ENCODE measurements at regions not wholly inside any gene's neighbourhood (a gene's known extent, or its start where the extent isn't known, plus 50 kb on each side); places are given as distances from the start of the nearest gene placed in this dataset.
"Not testable (repeated sequence)": the region's sequence is repeated elsewhere in the genome, so short reads cannot be mapped to it uniquely, and the experiment has no call there.

DNA sequence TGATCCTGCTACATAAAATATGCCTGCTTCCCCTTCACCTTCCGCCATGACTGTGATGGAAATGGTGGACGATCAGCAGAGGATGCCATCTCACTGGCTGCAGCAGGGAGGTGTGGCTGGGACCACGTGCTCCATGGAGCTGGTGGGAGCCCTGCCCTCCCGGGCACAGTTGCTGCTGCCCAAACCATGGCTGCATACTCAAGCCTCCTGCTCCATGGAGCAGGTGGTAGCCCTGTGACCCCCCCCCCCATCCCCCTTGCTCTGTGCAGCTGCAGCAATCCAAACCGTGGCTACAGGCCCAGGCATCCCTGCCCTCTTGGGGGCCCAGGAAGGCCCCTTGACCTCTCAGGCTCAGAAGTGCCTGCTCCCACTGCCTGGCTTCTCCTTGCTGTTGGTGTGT is 597.5 kb upstream of the LMO3 start:
- TF ChIP-seq POLR2A (IDR thresholded peaks at IDR 0.05; ENCODE audit: low read depth, low read length) = no peak
- FAIRE-seq (no peak), DNase-seq (ENCODE audit: insufficient read length, low spot score) (no peak)

GRCh38 chr12:17197971-17198370 is 592.0 kb upstream of the LMO3 start:
- FAIRE-seq = no peak
- no peak for DNase-seq (ENCODE audit: insufficient read length, low spot score)
- no peak for TF ChIP-seq POLR2A (IDR thresholded peaks at IDR 0.05; ENCODE audit: low read depth, low read length)

DNA sequence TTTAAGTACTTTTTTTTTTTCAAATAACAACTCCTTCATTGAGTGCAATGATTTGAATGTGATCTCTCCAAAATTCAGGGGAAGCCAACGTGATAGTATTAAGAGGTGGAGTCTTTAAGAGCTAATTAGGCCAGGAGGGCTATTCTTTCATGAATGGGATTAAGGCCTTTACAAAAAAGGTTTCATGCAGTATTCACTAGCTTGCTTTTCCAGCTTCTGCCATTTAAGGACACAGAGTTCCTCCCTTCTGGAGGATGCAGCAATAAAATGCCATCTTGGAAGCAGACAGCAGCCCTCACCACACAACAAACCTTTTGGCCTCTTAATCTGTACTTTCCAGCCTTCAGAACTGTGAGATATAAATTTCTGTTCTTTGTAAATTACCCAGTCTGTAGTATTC is 586.8 kb upstream of the LMO3 start:
- TF ChIP-seq POLR2A (IDR thresholded peaks at IDR 0.05; ENCODE audit: low read depth, low read length) = no peak
- no peak for FAIRE-seq
- no peak for DNase-seq (ENCODE audit: insufficient read length, low spot score)

GRCh38 chr12:17169726-17170471 is 563.9 kb upstream of the LMO3 start:
- DNase-seq (ENCODE audit: insufficient read length, low spot score) = no peak
- no peak for TF ChIP-seq POLR2A (IDR thresholded peaks at IDR 0.05; ENCODE audit: low read depth, low read length)
- FAIRE-seq = no peak

- DNase-seq (ENCODE audit: insufficient read length, low spot score) (no peak), FAIRE-seq (no peak)
- no peak for TF ChIP-seq POLR2A (IDR thresholded peaks at IDR 0.05; ENCODE audit: low read depth, low read length)
Measured at GRCh38 chr12:17159506-17160300, 553.7 kb upstream of the LMO3 start.

DNA sequence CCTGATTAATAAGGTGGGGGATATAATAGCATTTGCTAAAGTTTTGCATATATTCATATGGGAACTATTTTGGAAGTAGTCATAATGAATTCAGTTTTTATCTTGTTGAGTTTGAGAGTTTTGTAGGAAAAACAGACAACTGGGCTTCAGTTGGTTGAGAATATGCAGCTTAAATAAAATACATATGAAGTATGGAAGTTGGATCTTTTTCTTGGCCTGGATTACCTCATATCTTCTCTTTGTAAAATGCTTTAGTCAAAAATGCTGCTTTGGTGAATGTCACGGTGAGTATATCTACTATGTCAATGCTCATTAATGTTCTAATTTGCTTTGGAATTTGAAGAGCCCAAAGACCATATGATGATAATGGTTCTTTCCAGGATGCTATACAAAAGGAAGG is 552.2 kb upstream of the LMO3 start:
- DNase-seq (ENCODE audit: insufficient read length, low spot score) = no peak
- no peak for TF ChIP-seq POLR2A (IDR thresholded peaks at IDR 0.05; ENCODE audit: low read depth, low read length)
- no peak for FAIRE-seq

DNA sequence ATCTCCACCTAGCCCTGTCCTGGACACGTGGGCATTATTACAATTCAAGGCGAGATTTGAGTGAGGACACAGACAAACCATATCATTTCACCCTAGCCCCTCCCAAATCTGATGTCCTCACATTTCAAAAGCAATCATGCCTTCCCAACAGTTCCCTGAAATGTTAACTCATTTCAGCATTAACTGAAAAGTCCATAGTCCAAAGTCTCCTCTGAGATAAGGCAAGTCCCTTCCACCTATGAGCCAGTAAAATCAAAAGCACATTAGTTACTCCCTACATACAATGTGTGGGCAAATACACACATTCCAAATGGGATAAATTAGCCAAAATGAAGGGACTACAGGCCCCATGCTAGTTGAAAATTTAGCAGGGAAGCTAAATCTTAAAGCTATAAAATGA is 546.0 kb upstream of the LMO3 start:
- DNase-seq (ENCODE audit: insufficient read length, low spot score) (no peak), FAIRE-seq (no peak)
- TF ChIP-seq POLR2A (IDR thresholded peaks at IDR 0.05; ENCODE audit: low read depth, low read length) = no peak

GRCh38 chr12:17148706-17149105 is 542.7 kb upstream of the LMO3 start:
- no peak for FAIRE-seq
- DNase-seq (ENCODE audit: insufficient read length, low spot score) = no peak
- no peak for TF ChIP-seq POLR2A (IDR thresholded peaks at IDR 0.05; ENCODE audit: low read depth, low read length)

DNA sequence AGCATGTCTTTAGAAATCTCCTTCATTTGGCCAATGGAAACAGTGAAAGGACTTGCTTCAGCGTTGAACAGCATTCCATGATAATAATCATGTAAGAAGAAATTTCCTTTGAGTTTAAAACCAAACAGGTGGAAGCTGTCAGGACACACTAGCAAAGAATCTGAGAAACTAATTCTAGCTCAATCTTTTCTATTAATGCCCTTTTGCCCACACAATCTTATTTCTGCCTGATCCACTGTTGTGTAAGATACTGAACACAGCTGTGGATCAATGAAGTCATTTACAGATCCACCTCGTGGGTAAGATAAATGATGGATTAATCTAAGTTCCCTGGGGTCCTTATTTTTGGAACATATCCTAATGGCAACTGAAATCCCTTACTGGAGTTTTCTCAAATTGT is 536.9 kb upstream of the LMO3 start:
- no peak for FAIRE-seq
- no peak for TF ChIP-seq POLR2A (IDR thresholded peaks at IDR 0.05; ENCODE audit: low read depth, low read length)
- no peak for DNase-seq (ENCODE audit: insufficient read length, low spot score)

GRCh38 chr12:17139931-17140330 is 534.0 kb upstream of the LMO3 start:
- FAIRE-seq = no peak

GRCh38 chr12:17137396-17137795 is 531.4 kb upstream of the LMO3 start:
- DNase-seq (ENCODE audit: insufficient read length, low spot score) (no peak), FAIRE-seq (no peak)
- no peak for TF ChIP-seq POLR2A (IDR thresholded peaks at IDR 0.05; ENCODE audit: low read depth, low read length)

More at GRCh38 chr12:17139931-17140330, 534.0 kb upstream of the LMO3 start:
- TF ChIP-seq POLR2A (IDR thresholded peaks at IDR 0.05; ENCODE audit: low read depth, low read length) = no peak
- DNase-seq (ENCODE audit: insufficient read length, low spot score) = no peak

DNA sequence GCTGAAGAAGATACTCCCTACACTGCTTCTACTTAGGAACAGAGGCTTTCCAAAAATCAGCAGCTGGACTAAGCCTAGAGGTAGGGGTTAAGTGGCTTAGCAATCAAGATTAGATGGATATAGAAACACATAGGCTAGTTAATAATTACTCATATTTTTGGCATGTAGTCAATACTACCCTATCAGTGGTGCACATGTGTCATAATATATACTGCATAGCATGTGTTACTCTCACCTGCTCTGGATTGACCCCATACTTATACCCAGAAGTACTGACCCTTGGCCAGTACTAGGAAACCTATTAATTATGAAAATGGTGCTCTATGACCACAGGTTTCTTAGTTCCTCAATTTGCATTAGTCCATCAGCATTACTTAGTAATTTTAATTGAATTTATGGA is 528.4 kb upstream of the LMO3 start:
- no peak for TF ChIP-seq POLR2A (IDR thresholded peaks at IDR 0.05; ENCODE audit: low read depth, low read length)
- no peak for DNase-seq (ENCODE audit: insufficient read length, low spot score)
- FAIRE-seq = no peak

GRCh38 chr12:17132336-17132735 is 526.4 kb upstream of the LMO3 start:
- no peak for FAIRE-seq

GRCh38 chr12:17116538-17116937 is 510.6 kb upstream of the LMO3 start:
- not testable (repeated sequence) for DNase-seq (ENCODE audit: insufficient read length, low spot score); FAIRE-seq

More at GRCh38 chr12:17132336-17132735, 526.4 kb upstream of the LMO3 start:
- no peak for DNase-seq (ENCODE audit: insufficient read length, low spot score)
- TF ChIP-seq POLR2A (IDR thresholded peaks at IDR 0.05; ENCODE audit: low read depth, low read length) = no peak

DNA sequence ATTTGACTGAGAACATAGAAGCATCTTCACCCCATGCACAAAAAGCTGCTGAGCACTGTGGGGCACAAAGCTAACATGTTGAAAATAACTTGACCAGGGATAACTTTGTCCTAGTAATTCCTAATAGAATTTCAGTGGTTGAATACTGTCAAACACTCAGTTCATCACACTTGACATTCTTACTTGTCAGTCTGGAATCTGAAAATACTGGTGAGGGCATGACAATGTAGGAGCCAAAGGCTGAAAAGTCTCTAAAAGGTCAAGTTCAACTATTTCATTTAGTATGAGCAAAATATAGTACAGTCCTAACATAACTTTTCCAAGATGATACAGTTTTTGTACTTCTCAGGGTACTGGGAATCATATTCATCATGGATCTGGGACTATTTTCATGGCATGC is 504.4 kb upstream of the LMO3 start:
- DNase-seq (ENCODE audit: insufficient read length, low spot score) = no peak
- no peak for FAIRE-seq
- TF ChIP-seq POLR2A (IDR thresholded peaks at IDR 0.05; ENCODE audit: low read depth, low read length) = no peak
